ENCODE measurements at regions not wholly inside any gene's neighbourhood (a gene's known extent, or its start where the extent isn't known, plus 50 kb on each side); places are given as distances from the start of the nearest gene placed in this dataset.

- no peak for DNase-seq
Measured at GRCh38 chr12:86838711-86839110, 582.5 kb upstream of the MGAT4C start.

DNA sequence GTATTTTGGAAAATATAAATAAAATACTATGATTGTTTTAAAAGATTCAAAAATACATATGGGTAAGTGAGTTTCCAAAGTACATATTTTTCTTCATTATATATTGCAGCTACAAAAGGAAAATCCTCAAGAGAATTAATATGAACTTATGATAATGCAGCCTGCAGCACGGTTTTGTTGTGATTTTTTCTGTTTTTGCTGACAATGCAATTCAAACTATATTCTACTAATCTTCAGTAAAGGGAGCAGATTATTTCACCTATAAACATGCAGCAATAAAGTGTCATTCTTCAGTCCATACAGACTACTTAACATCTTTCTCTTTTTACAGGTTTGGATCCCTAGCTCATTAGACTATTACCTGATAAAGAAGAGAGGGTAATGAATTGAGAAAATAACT is 582.1 kb upstream of the MGAT4C start:
- DNase-seq: no peak

- DNase-seq: no peak
Measured at GRCh38 chr12:86837246-86837645, 581.1 kb upstream of the MGAT4C start.

GRCh38 chr12:86834217-86834616 is 578.0 kb upstream of the MGAT4C start:
- no peak for DNase-seq

GRCh38 chr12:86827409-86827808 is 571.2 kb upstream of the MGAT4C start:
- DNase-seq: no peak

DNA sequence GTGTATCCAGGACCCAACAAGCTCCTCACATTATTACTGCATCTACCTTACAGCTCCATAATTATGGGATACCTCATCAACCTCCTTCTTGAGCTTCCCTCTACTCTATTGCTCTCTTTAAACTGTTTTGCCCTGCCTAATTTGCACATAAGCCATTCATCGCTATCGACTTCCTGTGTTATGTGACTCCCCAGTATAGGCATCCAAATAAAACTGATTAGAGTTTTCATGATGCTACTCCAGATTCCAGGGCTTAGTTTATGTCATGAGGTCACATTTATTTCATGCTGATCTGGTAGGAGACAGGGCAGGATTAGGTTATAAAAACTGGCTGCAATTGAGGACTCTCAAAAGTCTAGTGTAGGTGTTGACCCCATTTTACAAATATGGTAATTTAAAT is 569.9 kb upstream of the MGAT4C start:
- no peak for DNase-seq

DNA sequence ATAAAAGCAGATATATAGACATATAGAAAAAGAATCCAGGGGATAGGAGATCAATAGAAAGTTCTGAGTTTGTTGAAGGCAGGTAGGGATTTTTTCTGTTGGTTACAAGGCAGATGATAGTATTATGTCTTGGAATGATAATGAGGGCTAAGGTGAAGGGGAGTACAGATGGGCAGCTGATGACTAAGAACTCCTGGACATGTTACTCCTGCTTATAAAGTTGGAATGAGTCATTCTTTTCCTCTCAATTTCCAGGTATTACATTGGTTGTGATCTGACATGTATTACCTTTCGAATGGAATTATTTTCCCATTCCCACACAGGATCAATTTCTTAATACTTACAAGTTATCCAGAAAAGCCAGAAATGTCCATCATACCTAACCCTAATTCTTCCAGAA is 545.2 kb upstream of the MGAT4C start:
- no peak for DNase-seq

DNA sequence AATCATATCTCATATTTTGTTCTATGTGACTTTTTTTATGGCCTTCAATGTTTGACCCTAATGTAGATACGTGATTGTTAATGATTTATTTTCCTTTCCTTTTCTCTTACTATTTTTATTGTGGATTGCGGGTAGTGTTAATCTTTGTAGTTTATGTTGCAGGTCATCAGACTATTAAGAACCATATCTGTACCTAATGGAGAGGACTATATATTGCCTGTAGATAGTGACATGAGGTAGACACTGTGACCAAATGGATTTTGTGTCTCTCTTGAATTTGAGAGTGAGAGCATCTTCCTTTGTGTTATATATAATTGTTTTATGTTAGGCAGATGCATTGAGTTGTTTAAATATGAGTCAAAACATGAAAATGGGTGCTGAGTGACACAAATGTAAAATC is 543.4 kb upstream of the MGAT4C start:
- DNase-seq: no peak

- DNase-seq: no peak
Measured at GRCh38 chr12:86796550-86796949, 540.4 kb upstream of the MGAT4C start.

DNA sequence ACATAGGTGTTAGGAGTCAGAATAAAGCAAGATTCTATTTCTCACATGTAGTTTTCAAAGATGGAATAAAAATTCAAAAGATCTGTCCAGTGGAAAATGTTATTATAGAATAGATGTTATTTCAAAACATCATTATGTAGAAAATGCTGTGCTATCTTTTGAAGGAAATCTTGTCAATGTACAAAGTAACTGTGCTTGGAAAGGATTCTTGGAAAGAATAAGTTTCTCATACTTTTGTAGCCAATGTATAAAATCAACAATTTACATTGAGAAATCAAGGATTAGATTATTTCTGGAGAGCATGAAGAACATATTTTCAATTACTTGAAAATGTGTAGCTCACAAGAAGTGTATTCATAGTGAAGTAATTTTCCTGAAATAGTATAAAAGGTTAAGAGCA is 532.5 kb upstream of the MGAT4C start:
- no peak for DNase-seq

DNA sequence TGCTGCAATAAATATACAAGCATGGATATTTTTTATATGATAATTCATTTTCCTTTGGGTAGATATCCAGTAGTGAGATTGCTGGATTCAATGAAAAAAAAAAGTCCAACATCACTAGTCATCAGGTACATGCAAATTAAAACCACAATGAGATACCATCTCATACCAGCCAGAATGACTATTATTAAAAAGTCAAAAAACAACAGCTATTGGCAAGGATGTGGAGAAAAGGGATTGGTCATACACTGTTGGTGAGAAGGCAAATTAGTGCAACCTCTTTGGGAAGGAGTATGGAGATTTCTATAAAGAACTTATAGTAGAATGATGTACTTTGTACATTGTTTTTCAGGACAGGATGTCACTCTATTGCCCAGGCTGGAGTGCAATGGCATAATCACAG is 531.2 kb upstream of the MGAT4C start:
- DNase-seq: no peak

- DNase-seq: no peak
Measured at GRCh38 chr12:86777325-86777724, 521.1 kb upstream of the MGAT4C start.

- no peak for DNase-seq
Measured at GRCh38 chr12:86774841-86775388, 518.7 kb upstream of the MGAT4C start.

GRCh38 chr12:86772696-86773095 is 516.5 kb upstream of the MGAT4C start:
- no peak for DNase-seq

GRCh38 chr12:86770871-86771270 is 514.7 kb upstream of the MGAT4C start:
- DNase-seq: no peak

DNA sequence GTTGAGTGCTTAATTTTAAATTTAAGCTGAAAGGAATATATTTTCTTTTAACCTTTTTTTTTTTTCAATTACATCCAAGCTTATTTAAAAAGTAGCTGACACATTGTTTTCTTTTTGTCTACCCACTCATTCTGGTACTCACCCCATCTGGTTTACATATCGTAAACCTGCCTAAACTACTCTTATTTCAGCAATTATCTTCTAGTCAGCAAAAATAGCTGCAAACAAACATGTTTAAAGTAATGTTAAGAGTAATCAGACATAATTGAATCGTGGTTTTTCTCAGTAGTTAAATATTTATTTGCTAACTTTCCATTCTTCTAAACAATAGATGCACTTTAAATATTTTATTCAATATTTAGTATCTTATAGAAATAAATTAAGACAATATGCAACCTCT is 492.7 kb upstream of the MGAT4C start:
- no peak for DNase-seq

DNA sequence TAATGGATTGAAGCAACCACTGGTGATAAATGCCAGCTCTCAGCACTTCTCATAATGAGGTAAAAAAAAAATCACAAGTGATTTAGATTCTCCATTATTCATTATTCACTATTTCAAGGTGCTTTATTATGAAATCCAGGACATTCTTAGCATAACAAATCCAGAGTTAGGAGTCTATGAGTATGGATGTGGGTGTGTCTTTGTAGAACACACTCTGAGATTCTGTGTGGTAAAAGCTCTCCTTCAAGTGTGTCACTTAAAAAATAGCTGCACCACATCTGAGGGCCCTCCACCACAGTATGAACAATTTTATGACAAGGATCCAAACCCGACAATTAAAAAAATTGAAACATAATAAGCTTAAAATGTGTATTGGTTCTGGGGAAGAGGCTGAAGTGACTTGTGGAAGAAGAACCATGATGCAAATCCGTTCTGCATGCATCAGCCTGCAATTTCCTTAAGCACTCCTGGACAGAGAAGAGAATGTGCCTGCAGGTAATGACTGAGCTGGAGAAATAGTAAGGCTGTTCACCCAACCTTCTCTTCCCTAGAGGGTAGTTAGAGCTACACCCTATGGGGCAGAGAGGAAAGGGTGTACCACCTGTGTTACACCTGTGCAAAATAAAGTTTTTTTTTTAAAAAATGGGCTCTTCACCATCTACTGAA is 488.5 kb upstream of the MGAT4C start:
- no peak for DNase-seq

DNA sequence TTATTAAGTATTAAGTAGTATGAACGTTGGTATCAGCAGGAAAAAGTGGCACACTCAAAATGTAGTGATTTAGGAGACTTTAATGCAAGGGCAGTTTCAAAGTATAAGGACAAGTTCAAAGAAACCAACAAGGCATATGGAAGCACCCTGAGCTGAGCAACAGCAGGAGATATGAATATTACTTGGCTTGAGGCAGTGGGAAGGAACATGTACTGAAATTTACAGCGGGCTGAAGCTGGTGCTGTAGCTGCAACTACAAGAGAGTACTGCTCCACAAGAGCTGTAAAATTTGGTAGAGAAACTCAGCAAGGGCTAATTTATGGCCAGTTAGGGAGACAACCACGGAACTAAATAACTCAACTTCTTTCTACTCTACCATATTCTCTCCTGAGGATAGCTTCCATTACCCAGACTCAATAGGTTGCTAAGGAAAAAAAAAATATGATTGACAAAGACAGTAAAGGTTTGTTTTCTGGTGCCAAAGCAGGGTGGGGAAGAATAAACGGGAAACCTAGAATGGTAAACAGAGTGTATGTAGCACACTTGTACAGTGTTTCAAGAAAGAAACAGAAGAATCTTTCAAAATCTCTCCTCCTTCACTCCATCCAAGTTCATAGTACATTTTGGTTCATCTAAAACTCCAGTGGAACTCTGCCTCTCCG is 487.8 kb upstream of the MGAT4C start:
- DNase-seq: no peak

GRCh38 chr12:86741531-86741930 is 485.3 kb upstream of the MGAT4C start:
- no peak for DNase-seq

GRCh38 chr12:86735851-86736250 is 479.7 kb upstream of the MGAT4C start:
- DNase-seq: no peak

- no peak for DNase-seq
Measured at GRCh38 chr12:86735072-86735471, 478.9 kb upstream of the MGAT4C start.

DNA sequence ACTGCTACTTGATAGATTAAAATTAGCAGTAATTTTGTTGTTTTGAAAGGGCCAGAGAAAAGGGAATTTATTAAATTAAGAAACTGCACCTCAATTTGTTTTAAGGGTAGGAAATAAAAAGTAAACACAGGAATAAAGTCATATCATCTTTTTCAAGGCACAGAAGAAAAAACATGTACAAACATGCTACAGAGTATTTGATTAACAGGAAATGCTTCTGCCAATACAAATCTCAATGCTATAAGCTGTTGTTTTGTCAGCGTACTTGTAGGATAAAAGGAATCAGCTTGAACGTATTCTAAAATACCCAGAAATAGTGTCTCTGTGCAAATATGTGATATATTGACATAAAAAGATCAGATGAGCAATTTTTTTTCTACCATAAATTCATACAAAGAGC is 474.0 kb upstream of the MGAT4C start:
- DNase-seq: no peak

DNA sequence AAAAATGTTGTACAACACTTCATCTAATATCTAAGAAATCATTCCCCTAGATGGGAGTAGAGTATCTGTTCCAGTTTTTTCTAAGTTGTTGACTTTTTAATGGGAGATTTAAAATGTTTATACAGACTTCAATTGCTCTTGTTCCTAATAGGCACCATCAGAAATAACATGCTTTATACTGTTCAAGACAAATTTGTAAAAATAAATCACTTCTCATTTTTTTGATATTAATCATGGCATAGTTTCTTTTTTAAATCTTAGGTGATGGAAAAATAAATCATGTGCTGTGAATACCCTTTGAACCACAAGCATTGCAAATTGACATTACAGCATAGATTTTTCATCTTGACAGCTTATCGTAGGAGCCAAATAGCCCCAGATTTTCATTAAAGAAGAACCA is 473.5 kb upstream of the MGAT4C start:
- no peak for DNase-seq

DNA sequence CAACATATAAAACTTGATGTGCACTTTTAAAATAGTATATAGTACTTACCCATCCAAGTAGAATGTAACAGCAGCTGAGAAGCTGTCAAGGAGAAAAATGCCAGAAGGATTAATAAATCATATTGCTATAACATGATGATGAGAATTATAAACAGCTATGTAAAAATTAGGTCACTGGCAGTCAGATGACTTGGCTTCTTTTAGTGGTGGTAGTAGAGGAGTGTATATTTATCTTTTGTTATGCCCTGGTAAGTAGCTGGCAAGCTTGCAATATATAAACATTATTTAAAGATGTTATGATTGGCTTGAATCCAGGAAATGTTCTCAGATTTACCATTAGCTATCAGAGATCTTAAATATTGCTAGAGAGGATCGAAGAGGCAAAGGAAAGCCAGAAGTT is 471.0 kb upstream of the MGAT4C start:
- DNase-seq: no peak

- no peak for DNase-seq
Measured at GRCh38 chr12:86724716-86725115, 468.5 kb upstream of the MGAT4C start.

Data from stimulated activated CD4-positive, alpha-beta T cell treated with anti-CD3 and anti-CD28 coated beads, Interleukin-2, amount 100 ng/mL, for 48 hours (primary cell).